NT2/D1 (cell line): ENCODE measurements at regions not wholly inside any gene's neighbourhood (a gene's known extent, or its start where the extent isn't known, plus 50 kb on each side); places are given as distances from the start of the nearest gene placed in this dataset.

Experiments used
- YY1 ChIP-seq: IDR thresholded peaks from 2 replicates; pipeline ENCODE4 v1.6.1; 2011; ENCODE audit not compliant: insufficient read length, insufficient read depth
- ZNF274 ChIP-seq: IDR thresholded peaks from 2 replicates; pipeline ENCODE4 v1.6.1; 2011; ENCODE audit warnings: mild to moderate bottlenecking, low read depth, low read length

GRCh38 chrX:110915111-110915510 lies 119.5 kb upstream of the CHRDL1 start:
- TF ChIP-seq YY1 (no peak), ZNF274 (no peak)
